ENCODE measurements at regions not wholly inside any gene's neighbourhood (a gene's known extent, or its start where the extent isn't known, plus 50 kb on each side); places are given as distances from the start of the nearest gene placed in this dataset.

- H3K36me3 ChIP-seq (ENCODE audit: control insufficient read depth, insufficient read depth, low read length), result no peaks in the 10 kb centered on the region
- no peak overlapping the region for H3K27ac ChIP-seq (ENCODE audit: extremely low read depth, low read depth, low read length)
- H3K4me1 ChIP-seq (replicated peaks in 1 of 2; ENCODE audit: control insufficient read depth in 2 of 2, insufficient read depth in 2 of 2, low read length in 2 of 2), result no peaks in the 10 kb centered on the region
- H3K4me2 ChIP-seq (ENCODE audit: insufficient read depth, low read length), result no peak overlapping the region
- H3K27me3 ChIP-seq (ENCODE audit: control insufficient read depth in 2 of 2, insufficient read depth in 2 of 2, low read length in 2 of 2), result no peaks in the 10 kb centered on the region
- no peak overlapping the region for H3K9ac ChIP-seq (ENCODE audit: insufficient read depth in 1 of 2, low read depth in 2 of 2, low read length in 2 of 2)
- H3K9me3 ChIP-seq (replicated peaks; ENCODE audit: control insufficient read depth, insufficient read depth, low read depth, low read length), result no peaks in the 10 kb centered on the region
- no peak overlapping the region for H3K4me3 ChIP-seq
- BruUV-seq (replicated peaks), result no TSS peak
- POLR2A ChIA-PET, result no interaction called here
- H3K79me2 ChIP-seq (ENCODE audit: control insufficient read depth, insufficient read depth, low read length), result no peaks in the 10 kb centered on the region
- no peaks in the 10 kb centered on the region for H4K20me1 ChIP-seq (replicated peaks; ENCODE audit: control insufficient read depth, insufficient read depth, low read length)
- TF ChIP-seq TCF3 (CRISPR knock-in tag; IDR thresholded peaks at IDR 0.05) (no peak), SNIP1 (IDR thresholded peaks at IDR 0.05; ENCODE audit: low read depth) (no peak), PKNOX1 (IDR thresholded peaks at IDR 0.05) (no peak), THRA (IDR thresholded peaks at IDR 0.05) (no peak), BACH1 (tag; IDR thresholded peaks at IDR 0.05) (no peak), SP1 (CRISPR knock-in tag; IDR thresholded peaks at IDR 0.05) (no peak), C11orf30 (IDR thresholded peaks at IDR 0.05; ENCODE audit: low read depth) (no peak), RBM39 (optimal IDR thresholded peaks at IDR 0.05; ENCODE audit: low read depth, low read length) (no peak), TCF7L2 (IDR thresholded peaks at IDR 0.05; ENCODE audit: low read depth, low read length) (no peak), PYGO2 (tag; IDR thresholded peaks at IDR 0.05) (no peak), KAT2B (IDR thresholded peaks at IDR 0.05; ENCODE audit: low read depth, low read length) (no peak), NCOA1 (IDR thresholded peaks at IDR 0.05; ENCODE audit: low read depth) (no peak), MTF1 (CRISPR knock-in tag; IDR thresholded peaks at IDR 0.05; ENCODE audit: borderline replicate concordance) (no peak), ZNF121 (CRISPR knock-in tag; conservative IDR thresholded peaks at IDR 0.05) (no peak), SETDB1 (IDR thresholded peaks at IDR 0.05; ENCODE audit: low read length) (no peak), DPF2 (IDR thresholded peaks at IDR 0.05) (no peak), SMARCB1 (IDR thresholded peaks at IDR 0.05; ENCODE audit: insufficient read length, low read depth) (no peak), GABPB1 (CRISPR knock-in tag; IDR thresholded peaks at IDR 0.05) (no peak)
- no peak for FAIRE-seq
- no peaks in the 10 kb centered on the region for H3K9me1 ChIP-seq (ENCODE audit: control insufficient read depth, insufficient read depth, low read length)
- in situ Hi-C loops (cut with MboI) (no loop called here), intact Hi-C loops (cut with micrococcal nuclease) (no loop called here)
- WGBS (ENCODE audit: insufficient coverage, low coverage, missing lambda C conversion rate), result 0% methylated on average over 3 of the region's 3 CpGs
- DNase-seq (ENCODE audit: extremely low read depth in 1 of 4, low spot score in 3 of 4), result no peak
- no peak overlapping the region for H2AFZ ChIP-seq (ENCODE audit: low read depth, low read length)
- no peak for ATAC-seq
- CTCF ChIA-PET (ENCODE audit: low intra/inter-chr PET ratio), result no interaction called here
Measured at GRCh38 chr21:27526451-27526850, 559.6 kb upstream of the ADAMTS5 start.
